ENCODE measurements at regions not wholly inside any gene's neighbourhood (a gene's known extent, or its start where the extent isn't known, plus 50 kb on each side); places are given as distances from the start of the nearest gene placed in this dataset.

DNA sequence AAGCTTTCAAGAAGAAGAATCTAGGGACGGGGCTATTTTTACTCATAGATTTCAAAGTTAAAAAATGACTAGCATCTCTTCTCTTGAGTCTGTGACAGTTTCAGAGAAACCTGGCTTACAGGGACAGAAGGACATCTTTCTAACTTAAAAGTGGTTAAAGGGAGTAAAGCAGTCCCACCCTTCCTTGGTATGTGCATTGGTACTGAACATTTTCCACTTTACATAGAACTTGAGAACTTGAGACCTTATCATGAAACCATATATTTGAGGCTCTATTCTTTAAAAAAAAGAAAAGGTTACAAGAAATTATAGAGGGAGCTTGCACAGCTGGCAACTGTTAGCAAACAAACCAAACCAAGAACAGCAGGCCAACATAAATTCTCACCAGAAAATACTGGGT, 73.4 kb upstream of the GAREM1 start:
- no peak for DNase-seq (ENCODE audit: low spot score)
- no peak for FAIRE-seq

DNA sequence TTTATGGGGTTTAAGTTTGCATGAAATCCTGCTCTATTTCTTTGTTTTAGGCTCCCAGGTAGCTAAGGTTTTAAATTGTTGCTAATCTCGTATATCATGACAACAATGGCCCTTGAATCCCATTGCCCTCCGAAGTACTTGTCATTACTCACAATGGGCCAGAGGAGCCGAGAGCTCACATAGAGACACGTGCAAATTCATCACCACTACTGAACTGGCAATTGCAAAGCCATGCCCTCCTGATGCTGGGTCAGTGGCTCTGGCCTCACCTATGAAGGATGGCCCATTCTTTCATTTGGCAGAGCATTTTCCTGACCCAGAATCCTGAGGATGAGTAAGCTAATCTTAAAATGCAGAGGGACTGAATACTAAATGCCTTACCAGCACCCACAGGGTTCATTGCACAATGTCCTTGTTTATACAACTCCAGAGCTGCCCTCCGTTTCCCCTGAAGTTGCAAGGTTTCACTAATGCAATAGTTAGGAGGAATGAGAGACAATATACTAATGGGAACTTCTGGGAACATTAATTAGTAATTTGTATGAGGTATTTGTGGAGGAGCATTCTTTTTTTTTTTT, 71.6 kb upstream of the GAREM1 start:
- DNase-seq (ENCODE audit: low spot score), result no peak
- FAIRE-seq, result no peak

DNA sequence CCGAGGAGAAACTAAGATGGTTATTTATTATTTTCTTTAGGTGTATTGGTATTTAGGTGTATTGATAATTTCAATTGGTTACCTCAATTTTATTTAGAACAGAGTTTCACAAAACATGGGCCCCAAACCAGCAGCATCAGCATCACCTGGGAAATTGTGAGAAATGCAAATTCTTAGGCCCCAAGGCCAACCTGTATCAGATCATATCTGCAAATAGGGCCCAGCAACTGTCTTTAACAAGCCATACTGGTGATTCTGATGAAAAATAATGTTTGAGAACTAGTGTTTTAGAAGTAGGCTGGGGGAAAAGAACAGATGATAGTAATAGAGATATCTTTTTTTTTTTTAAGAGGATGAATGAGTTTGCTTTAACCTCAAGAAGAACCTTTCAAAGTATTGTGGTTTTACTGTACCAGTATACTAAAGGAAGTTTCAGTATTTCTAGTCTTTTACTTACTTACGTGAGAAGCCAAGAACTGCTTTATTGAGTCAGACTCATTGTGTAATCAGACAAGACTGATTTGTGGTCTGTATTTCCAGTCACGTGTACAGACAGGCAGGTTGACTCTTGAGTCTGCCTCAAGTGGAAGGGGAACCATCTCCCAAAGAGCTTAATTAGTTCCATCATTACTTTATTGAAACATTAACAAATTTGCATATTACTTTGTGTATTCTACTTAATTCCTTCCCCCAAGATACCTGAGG, 60.4 kb upstream of the GAREM1 start:
- FAIRE-seq (no peak), DNase-seq (ENCODE audit: low spot score) (peak; percentile 11)

DNA sequence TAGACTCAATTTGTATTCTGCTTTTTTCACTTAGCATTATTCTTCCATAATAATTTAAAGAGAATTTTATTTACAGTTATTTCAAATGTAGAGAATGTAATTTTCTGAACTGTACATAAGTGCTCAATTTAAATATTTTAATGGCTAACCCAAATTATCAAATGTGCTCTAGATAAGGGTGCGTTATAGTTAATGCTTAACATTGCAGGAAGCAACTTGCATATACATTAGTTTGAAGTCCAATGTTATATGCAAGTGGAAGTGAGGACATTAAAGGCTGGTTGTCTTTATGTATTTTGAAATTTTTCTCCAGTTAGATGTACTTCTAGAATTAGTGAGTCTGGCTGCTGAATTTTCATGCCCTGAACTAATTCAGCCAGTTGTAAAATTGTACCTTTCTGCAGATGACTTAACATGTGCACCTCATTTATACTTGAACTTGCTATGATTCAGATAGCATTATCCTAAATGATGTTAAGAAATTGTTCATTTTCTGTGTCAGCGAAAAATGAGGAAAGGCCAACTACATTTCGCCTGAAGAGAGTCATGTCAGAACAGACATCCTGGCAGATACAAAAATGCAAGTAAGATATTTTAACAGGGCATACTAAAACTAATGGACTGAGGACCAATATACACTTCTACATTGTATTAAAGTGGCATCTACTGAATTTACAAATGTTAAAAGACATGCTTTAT, 59.2 kb upstream of the GAREM1 start:
- DNase-seq (ENCODE audit: low spot score), result no peak
- no peak for FAIRE-seq

DNA sequence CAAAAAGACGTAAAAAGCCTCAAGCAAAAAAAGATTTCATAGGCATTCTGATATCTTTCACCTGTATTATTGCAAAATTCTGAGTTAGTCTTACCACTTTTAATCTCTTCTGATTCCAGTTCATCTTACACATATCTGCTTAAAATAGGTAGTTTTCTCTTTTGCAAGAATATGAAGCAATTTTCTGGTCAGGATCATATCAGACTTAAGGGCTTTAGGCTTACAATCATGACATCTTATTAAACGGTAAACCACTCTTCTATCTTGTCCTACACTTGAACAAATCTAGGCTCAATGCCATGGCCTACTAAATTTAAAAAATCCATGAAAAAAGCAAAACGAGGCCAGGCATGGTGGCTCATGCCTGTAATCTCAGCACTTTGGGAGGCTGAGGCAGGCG, 50.1 kb upstream of the GAREM1 start:
- DNase-seq (ENCODE audit: low spot score) (no peak), FAIRE-seq (no peak)

Measured in urothelium cell line (cell line).